Suprapubic skin (tissue), 4 donors: ENCODE measurements at regions not wholly inside any gene's neighbourhood (a gene's known extent, or its start where the extent isn't known, plus 50 kb on each side); places are given as distances from the start of the nearest gene placed in this dataset.

Experiments
- DNase-seq, 2 donors: peaks; one replicate each; pipeline ENCODE4 v3.0.0-alpha.2; 2019; ENCODE audit warnings: low spot score in 2 of 2
- H3K27ac ChIP-seq: fragments of 200-600 bp; sonication (generic); one replicate; pipeline ENCODE4 v1.5.1; 2019
- H3K27me3 ChIP-seq: fragments of 200-600 bp; sonication (generic); one replicate; pipeline ENCODE4 v1.5.1; 2019
- H3K36me3 ChIP-seq: fragments of 200-600 bp; sonication (generic); one replicate; pipeline ENCODE4 v1.5.1; 2019
- H3K4me1 ChIP-seq: fragments of 200-600 bp; sonication (generic); one replicate; pipeline ENCODE4 v1.5.1; 2019
- H3K4me3 ChIP-seq: fragments of 200-600 bp; sonication (generic); one replicate; pipeline ENCODE4 v1.5.1; 2019; ENCODE audit warnings: mild to moderate bottlenecking
- H3K9me3 ChIP-seq: fragments of 200-600 bp; sonication (generic); one replicate; pipeline ENCODE4 v1.5.1; 2019
- EP300 ChIP-seq: sonication (generic); formaldehyde crosslinking; IDR thresholded peaks from one replicate; pipeline ENCODE4 v1.6.1; 2017; ENCODE audit warnings: antibody characterized with exemption
- POLR2A ChIP-seq, 2 donors: fragments of 450-650 bp; IDR thresholded peaks; one replicate each; pipeline ENCODE4 v1.6.1; 2017; ENCODE audit warnings: antibody characterized with exemption in 2 of 2, mild to moderate bottlenecking in 2 of 2, moderate library complexity in 2 of 2
- POLR2AphosphoS5 ChIP-seq, 3 donors: sonication (generic); formaldehyde crosslinking; IDR thresholded peaks; one replicate each; pipeline ENCODE4 v1.6.1; 2017; ENCODE audit warnings: antibody characterized with exemption in 3 of 3
- WGBS: methylation state at CpG from one replicate; pipeline ENCODE4 v1.1.5; 2018; 5-methylcytosine and 5-hydroxymethylcytosine counted together
- TF ChIP-seq, protein P1 (sequence below), 2 donors: fragments of 200-600 bp in 1 of 2; fragments of 450-650 bp in 1 of 2; sonication (generic) in 1 of 2; IDR thresholded peaks; one replicate each; pipeline ENCODE4 v1.5.1; 2016 to 2019; ENCODE audit warnings: antibody characterized with exemption in 2 of 2, mild to moderate bottlenecking in 1 of 2, moderate library complexity in 1 of 2

DNA sequence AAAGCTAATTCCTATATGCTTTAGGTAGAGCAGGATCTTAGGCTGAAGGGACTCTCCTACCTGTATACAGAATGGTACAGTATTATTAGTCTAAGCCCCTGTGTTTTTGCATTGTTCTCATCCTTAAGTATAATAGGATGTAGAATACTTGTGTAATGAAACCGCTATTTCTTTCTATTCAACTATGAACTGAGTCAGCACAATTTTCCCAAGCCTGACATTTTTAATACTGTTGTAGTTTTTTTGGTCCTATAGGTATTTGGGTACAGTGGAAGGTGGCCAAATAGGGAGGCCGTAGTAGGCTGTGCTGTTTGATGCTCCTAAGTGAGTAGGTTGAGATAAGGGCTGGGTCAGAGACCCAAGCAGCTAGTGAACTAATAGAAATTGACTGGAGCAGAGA, 205.1 kb downstream of the MACC1 start:
- no peaks in the 10 kb centered on the region for H3K4me1 ChIP-seq
- no peaks in the 10 kb centered on the region for H3K9me3 ChIP-seq
- no peak for TF ChIP-seq POLR2A (IDR thresholded peaks at IDR 0.05)
- no peaks in the 10 kb centered on the region for H3K36me3 ChIP-seq
- H3K27ac ChIP-seq = no peak overlapping the region
- no peak overlapping the region for H3K4me3 ChIP-seq
- DNase-seq = no peak
- no peaks in the 10 kb centered on the region for H3K27me3 ChIP-seq
- 89% methylated on average over 2 of the region's 2 CpGs for WGBS

DNA sequence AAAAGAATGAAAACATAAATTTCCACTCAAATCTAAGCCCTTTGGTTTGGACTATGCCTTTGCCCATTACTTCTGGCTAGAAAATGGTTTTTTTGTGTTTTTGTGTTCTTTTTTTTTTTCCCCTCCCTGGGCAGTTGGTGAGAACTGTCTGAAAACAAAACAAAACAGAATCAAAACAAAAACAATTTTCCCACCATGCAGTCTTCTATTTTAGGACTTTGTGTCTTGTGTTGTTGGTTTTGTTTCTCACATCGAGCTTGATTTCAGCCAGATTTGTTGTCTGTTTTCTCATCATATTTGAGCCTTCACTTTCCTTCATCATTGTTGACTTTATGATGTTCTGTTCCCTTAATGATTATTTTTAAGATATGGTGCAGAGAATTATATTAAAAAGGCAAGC, 206.3 kb downstream of the MACC1 start:
- WGBS = 80% methylated on average over 1 of the region's 1 CpG
- H3K27me3 ChIP-seq = no peaks in the 10 kb centered on the region
- H3K36me3 ChIP-seq = no peaks in the 10 kb centered on the region
- no peaks in the 10 kb centered on the region for H3K4me1 ChIP-seq
- no peaks in the 10 kb centered on the region for H3K9me3 ChIP-seq
- TF ChIP-seq EP300 (no peak), POLR2A (IDR thresholded peaks at IDR 0.05) (no peak), POLR2AphosphoS5 (IDR thresholded peaks at IDR 0.05) (no peak)
- H3K4me3 ChIP-seq = no peak overlapping the region
- H3K27ac ChIP-seq = no peak overlapping the region
- DNase-seq = no peak

- Histone ChIP-seq H3K27me3 (no peaks in the 10 kb centered on the region), H3K4me1 (no peaks in the 10 kb centered on the region), H3K4me3 (no peak overlapping the region), H3K36me3 (no peaks in the 10 kb centered on the region), H3K27ac (no peak overlapping the region), H3K9me3 (no peaks in the 10 kb centered on the region)
- TF ChIP-seq POLR2A (IDR thresholded peaks at IDR 0.05) (no peak), EP300 (no peak), POLR2AphosphoS5 (IDR thresholded peaks at IDR 0.05) (no peak)
- TF ChIP-seq, protein P1, sequence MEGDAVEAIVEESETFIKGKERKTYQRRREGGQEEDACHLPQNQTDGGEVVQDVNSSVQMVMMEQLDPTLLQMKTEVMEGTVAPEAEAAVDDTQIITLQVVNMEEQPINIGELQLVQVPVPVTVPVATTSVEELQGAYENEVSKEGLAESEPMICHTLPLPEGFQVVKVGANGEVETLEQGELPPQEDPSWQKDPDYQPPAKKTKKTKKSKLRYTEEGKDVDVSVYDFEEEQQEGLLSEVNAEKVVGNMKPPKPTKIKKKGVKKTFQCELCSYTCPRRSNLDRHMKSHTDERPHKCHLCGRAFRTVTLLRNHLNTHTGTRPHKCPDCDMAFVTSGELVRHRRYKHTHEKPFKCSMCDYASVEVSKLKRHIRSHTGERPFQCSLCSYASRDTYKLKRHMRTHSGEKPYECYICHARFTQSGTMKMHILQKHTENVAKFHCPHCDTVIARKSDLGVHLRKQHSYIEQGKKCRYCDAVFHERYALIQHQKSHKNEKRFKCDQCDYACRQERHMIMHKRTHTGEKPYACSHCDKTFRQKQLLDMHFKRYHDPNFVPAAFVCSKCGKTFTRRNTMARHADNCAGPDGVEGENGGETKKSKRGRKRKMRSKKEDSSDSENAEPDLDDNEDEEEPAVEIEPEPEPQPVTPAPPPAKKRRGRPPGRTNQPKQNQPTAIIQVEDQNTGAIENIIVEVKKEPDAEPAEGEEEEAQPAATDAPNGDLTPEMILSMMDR (IDR thresholded peaks at IDR 0.05) = no peak
- DNase-seq = no peak
Measured at GRCh38 chr7:20007510-20007909, 209.7 kb downstream of the MACC1 start.

DNA sequence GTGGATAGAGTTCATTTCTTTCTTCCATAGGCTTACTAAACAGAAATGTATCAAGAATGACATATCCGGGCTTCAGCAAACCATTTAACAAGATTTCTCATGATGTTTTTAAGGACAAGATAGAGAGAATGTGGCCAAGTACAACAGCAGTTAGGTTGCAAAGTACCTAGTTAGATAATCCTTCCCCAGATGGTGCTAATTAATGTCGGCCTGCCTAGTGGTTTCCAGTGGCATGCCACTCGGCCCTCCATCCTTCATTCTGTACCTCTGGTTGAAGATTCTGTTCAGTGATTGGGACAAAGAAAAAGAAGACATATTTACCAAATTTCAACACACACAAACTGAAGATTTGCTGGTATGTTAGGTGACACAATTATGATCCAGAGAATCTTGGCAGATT, 212.1 kb downstream of the MACC1 start:
- H3K4me1 ChIP-seq = no peaks in the 10 kb centered on the region
- TF ChIP-seq POLR2A (IDR thresholded peaks at IDR 0.05) (no peak), EP300 (no peak), POLR2AphosphoS5 (IDR thresholded peaks at IDR 0.05) (no peak)
- TF ChIP-seq, protein P1 (IDR thresholded peaks at IDR 0.05) = no peak
- DNase-seq = no peak
- no peak overlapping the region for H3K4me3 ChIP-seq
- H3K36me3 ChIP-seq = no peaks in the 10 kb centered on the region
- WGBS = 72% methylated on average over 3 of the region's 3 CpGs
- H3K27ac ChIP-seq = no peak overlapping the region
- H3K27me3 ChIP-seq = no peaks in the 10 kb centered on the region
- H3K9me3 ChIP-seq = no peaks in the 10 kb centered on the region

- 89% methylated on average over 1 of the region's 1 CpG for WGBS
- DNase-seq = no peak
- H3K4me1 ChIP-seq = no peaks in the 10 kb centered on the region
- H3K9me3 ChIP-seq = no peaks in the 10 kb centered on the region
- no peak overlapping the region for H3K27ac ChIP-seq
- no peaks in the 10 kb centered on the region for H3K27me3 ChIP-seq
- no peak overlapping the region for H3K4me3 ChIP-seq
- H3K36me3 ChIP-seq = no peaks in the 10 kb centered on the region
- TF ChIP-seq EP300 = no peak
- TF ChIP-seq, protein P1 (IDR thresholded peaks at IDR 0.05) = no peak
- no peak for TF ChIP-seq POLR2AphosphoS5 (IDR thresholded peaks at IDR 0.05)
- TF ChIP-seq POLR2A (IDR thresholded peaks at IDR 0.05) = no peak
Measured at GRCh38 chr7:19999681-20000080, 217.5 kb downstream of the MACC1 start.

GRCh38 chr7:19991936-19992335, 218.5 kb upstream of the TMEM196 start:
- H3K27ac ChIP-seq = no peak overlapping the region
- WGBS = 86% methylated on average over 2 of the region's 2 CpGs
- TF ChIP-seq EP300 (no peak), POLR2AphosphoS5 (IDR thresholded peaks at IDR 0.05) (no peak), POLR2A (IDR thresholded peaks at IDR 0.05) (no peak)
- TF ChIP-seq, protein P1 (IDR thresholded peaks at IDR 0.05) = no peak

More at GRCh38 chr7:19991936-19992335, 218.5 kb upstream of the TMEM196 start:
- Histone ChIP-seq H3K9me3 (no peaks in the 10 kb centered on the region), H3K27me3 (no peaks in the 10 kb centered on the region), H3K4me3 (no peak overlapping the region), H3K36me3 (no peaks in the 10 kb centered on the region), H3K4me1 (no peaks in the 10 kb centered on the region)
- DNase-seq = no peak
